T-helper 9 cell (primary cell): ENCODE measurements at regions not wholly inside any gene's neighbourhood (a gene's known extent, or its start where the extent isn't known, plus 50 kb on each side); places are given as distances from the start of the nearest gene placed in this dataset.

Experiments used
- DNase-seq: peaks from one replicate; pipeline ENCODE4 v3.0.0-alpha.2; 2020

GRCh38 chr14:36408388-36408787, 88.0 kb upstream of the MBIP start:
- no peak for DNase-seq

DNA sequence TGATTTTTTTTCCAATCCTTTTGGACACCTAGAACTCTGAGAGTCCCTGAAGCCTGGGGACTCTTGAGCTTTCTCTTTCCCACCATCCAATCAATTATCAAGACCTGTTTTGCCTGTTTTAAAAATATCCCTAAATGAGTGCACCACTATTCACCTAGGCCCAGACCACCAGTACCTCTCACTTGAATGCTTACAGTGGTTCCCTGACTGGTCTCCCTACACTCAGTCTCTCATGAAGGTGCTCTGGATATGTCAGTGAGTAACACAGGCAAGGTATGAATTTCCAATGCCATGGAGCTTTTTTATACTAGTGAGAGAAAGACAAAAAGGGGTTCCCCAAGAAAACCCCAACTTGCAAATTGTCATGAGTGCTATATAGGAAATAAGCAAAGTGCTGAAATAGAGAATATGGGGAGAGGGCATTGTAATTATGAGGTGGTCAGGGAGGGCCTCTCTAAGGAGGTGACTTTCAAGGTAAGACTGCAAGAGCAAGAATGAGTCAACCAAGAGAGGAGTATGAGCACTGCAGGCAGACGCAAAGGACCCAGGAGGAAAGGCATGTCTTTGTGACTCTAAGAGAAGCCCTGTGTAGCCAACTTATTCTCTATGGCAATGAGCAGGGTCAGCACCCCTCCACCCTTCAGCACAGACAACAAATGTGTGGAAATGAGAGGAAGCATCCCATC, 85.3 kb upstream of the MBIP start:
- DNase-seq: no peak

DNA sequence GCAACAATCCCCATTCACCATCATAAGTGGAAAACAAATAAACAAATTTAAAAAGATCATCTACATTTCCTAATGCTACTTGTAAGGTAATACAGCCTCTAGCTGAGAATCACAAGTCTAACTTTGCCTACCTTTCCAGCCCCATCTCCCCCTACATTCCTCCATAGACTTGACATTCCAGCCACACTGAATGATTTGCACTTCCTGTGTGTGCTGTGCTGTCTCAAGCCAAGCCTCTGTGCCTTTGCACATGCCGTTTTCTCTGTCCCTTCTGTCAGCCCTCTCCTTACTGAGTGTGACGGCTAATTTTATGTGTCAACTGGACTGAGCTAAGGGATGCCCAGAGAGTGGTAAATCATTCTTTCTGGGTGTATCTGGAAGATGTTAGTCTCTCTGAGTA, 82.4 kb upstream of the MBIP start:
- no peak for DNase-seq

DNA sequence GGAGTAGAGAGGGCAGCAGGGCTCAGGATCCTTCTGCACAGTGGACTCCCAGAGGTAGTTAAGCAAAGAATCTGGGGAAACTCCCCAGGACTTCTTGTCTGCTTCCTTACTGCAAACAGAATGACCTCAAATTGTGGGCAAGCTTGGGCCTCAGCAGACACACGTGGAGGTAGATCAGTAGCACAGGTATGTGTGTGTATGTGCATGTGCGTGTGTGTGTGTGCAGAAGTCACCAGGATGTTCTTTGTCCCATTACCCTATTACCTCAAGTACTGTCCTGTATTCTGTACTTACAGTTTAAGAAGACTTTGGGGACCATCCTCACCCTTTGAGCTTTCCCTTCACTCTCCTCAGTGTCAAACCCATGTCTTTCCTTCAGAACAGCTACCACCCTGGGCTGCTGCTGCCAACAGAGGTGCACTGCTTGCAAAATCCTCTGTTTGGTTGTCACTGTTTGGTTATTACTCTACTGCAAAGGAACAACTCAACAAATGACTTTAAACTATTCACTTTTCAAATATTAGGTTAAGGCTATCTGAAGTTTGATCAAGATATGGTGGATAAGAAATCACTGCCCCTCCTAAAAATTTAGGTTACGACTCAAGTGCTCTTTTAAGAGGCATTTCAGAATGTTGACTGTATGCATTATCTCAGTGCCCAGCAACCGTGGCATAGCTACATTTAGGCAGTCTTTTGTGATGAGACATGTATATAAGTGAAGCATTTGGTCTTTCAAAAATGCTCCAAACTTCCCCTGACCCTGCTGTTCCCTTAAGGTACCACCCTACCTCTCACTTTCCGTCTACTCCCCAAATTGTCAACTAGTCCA, 78.2 kb upstream of the MBIP start:
- no peak for DNase-seq

DNA sequence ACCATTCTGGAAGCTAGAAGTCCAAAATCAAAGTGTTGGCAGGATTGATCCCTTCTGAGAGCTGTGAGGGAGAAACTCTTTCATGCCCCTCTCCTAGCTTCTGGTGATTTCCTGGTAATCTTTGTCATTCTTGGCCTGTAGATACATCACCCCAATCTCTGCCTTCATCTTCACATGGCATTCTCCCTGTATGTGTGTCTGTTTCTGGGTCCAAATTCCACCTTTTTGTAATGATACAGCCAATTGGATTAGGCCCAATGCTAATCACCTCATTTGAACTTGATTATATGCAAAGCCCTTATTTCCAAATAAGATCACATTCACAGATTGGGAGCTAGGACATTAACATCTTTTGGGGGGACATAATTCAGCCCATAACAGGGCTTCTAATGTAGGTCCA, 76.9 kb upstream of the MBIP start:
- no peak for DNase-seq

GRCh38 chr14:36396798-36397197, 76.4 kb upstream of the MBIP start:
- DNase-seq: no peak

DNA sequence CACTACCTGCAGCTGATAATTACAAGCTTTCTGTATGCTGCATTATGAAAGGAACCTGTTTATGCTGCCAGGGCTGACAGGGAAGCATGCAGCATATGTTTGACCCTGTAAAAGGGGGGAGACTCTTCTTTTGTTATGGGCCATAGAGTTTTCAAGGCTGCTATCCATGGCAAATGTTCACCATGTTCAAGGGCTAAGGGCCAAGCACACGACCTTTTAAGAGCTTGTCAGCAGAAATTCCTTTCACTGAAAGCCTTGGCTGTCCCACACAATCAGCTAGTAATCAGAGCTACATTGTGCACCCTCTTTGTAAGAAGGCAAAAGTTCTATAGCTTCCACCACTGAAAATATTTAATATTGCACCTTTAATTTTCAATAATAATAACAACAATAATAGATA, 74.2 kb upstream of the MBIP start:
- no peak for DNase-seq

DNA sequence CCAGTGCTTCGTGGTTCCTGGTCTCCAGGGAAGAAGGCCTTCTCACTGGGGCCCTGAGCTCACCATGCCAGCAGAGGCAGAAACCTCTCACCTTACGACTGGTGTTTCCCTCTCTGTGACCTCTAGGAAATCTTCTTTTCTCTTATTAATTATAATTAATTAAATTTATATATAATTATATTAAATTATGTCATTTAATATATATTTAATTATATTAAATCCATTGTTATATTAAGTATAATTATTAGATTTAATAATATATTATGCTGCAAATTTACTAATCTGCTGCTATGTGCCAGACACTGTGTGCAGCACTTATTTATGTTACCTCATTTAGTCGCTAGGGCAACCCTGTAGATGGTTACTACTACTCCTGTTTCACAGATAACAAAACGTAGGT, 70.3 kb upstream of the MBIP start:
- DNase-seq: no peak

DNA sequence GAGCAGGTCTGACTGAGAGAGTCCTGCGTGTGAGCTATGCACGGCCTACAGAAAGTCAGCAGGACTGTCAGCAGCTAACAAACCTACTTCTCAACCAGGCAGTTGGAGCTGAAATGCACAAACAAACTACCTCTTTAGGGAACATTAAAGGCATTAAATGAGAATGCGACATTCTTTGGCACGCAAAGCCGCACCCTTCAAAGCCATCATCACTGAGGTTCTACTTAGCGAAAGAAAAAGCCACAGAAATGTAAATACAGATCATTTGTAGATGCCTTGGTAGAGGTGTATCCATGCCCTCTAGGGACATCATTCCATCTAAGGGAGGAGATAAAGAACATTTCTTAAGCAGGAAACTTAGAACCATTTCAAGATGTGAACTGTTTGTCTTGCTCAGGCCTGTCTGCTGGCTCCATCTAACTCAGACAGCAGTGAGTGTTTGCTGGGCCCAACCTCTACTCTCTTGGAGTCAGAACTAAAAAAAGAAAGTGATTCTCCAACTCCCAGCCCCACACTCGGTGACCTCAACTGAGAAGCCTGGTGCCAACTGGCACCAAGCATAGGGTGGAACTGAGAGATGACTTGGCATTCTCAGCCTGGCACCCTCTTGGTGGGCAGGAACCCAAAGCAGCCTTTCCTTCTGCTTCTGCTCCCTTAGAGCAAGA, 63.5 kb upstream of the MBIP start:
- no peak for DNase-seq

- peak; percentile 45 for DNase-seq
These were observed 53.7 kb upstream of the MBIP start for GRCh38 chr14:36373982-36374673.
